Cardiac fibroblast (primary cell): ENCODE measurements at regions not wholly inside any gene's neighbourhood (a gene's known extent, or its start where the extent isn't known, plus 50 kb on each side); places are given as distances from the start of the nearest gene placed in this dataset.
A peak's percentile ranks its signal among the peaks of the same experiment; 100 is the strongest.

Source experiments
- DNase-seq, 2 donors: peaks; one replicate each; pipeline versions ENCODE4 v3.0.0 to v3.0.0-alpha.2; 2010; ENCODE audit warnings: low read depth in 2 of 2
- H3K4me3 ChIP-seq, 2 donors: replicated peaks in 1 of 2; 1 replicate in 1 of 2; 2 replicates in 1 of 2; pipeline ENCODE4 v1.5.1; 2011; ENCODE audit warnings: low read depth in 2 of 2, low read length in 2 of 2, mild to moderate bottlenecking in 2 of 2, moderate library complexity in 1 of 2
- CTCF ChIP-seq: IDR thresholded peaks from one replicate; pipeline ENCODE4 v1.5.1; 2011; ENCODE audit warnings: low read depth, mild to moderate bottlenecking, low read length, inconsistent platforms

DNA sequence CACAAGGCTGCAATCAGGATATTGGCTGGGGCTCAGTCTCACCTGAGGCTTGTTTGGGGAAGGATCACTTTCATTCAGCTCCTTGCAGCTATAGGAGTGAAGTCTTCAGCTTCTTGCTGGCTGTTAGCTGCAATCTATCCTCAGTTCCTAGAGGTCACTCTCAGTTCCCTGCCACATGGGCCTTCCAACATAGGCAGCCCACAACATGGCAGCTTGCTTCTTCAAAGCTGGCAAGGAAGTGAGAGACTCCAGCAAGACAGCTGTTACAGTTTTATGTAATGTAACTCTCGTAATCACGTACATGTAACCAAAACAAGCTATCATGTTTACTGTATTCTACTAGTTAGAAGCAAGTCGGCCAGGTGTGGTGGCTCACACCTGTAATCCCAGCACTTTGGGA, 226.9 kb downstream of the CDC5L start:
- H3K4me3 ChIP-seq = no peak overlapping the region
- TF ChIP-seq CTCF = no peak
- DNase-seq = no peak

DNA sequence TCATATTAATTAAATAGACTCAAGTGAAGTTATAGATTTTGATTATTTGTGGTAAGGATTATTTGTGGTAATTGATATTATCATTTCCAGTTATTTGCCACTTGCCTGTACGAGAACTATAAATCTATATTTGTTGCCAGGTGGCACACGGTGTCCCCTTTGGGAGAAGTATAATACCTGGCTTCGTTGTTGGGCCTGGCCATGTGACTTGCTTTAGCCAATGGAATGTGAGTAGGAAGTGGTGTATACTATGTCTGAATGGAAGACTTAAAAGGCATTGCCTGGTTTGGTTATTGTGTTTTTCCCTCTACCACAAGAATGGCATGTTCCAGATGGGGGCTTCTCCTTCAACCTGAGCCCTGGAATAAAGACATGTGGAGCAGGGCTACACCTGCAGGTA, 228.1 kb downstream of the CDC5L start:
- TF ChIP-seq CTCF = no peak
- no peak overlapping the region for H3K4me3 ChIP-seq
- DNase-seq = no peak

DNA sequence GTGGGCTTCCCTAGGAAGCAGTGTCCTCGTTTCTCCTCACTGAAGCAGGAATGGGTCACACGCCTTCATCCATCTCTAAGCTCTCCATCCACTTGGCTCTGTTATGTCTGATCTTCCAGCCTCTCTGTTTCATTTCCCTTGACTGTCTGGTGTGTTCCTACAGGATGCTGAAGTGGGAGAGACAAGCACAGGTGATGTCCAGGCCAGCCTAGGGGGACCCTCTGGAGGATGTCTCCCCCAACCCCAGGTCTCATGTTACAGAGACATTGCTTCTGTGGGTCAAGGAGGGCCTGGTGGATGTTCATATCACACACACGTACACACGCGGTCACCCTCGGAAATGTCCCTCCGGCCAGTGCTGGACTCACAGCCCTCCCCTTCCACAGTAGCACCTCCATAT, 229.9 kb downstream of the CDC5L start:
- no peak for TF ChIP-seq CTCF
- no peak overlapping the region for H3K4me3 ChIP-seq
- no peak for DNase-seq

DNA sequence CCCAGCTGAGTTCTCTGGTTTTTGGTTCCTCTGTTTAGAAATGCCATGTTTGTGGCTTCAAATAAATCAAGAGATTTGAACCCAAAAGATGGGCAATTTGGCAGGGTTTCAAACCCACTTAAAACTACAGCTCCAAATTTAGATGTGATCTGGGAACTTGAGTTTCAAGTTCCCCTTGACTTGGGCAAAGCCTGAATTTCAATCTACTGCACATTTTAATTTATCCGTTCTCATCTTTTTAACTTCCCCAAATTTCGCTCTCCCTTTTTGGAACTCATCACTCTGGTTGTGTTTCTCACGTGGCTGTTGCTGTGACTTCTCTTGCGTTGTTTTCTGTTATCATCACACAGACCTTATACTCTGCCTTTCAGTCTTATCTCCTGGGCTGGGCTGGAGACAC, 230.9 kb downstream of the CDC5L start:
- H3K4me3 ChIP-seq = no peak overlapping the region
- TF ChIP-seq CTCF = no peak
- DNase-seq = no peak

DNA sequence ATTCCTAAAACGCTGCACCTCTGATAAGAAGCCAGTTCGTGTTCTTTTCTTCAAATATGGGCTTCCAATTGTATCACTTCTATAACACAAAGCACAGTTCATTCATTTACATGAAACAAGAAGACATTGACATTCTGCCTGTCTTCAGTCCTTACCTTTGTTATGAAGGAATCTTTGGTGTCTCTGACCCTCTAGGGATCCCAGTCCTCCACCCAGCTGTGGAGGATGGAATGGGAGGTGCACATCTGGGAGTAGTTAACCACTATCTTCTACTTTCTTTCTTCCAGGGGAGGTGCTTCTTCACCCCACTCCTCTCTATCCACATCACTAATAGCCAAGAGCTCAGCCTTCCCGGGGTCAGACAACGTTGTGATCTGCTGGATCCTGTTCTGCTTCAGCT, 233.4 kb downstream of the CDC5L start:
- no peak for DNase-seq
- no peak for TF ChIP-seq CTCF
- no peak overlapping the region for H3K4me3 ChIP-seq

- TF ChIP-seq CTCF = no peak
These were observed 234.3 kb downstream of the CDC5L start for GRCh38 chr6:44621846-44622245.

GRCh38 chr6:44622555-44622954, 235.0 kb downstream of the CDC5L start:
- no peak overlapping the region for H3K4me3 ChIP-seq
- no peak for TF ChIP-seq CTCF

More at GRCh38 chr6:44621846-44622245, 234.3 kb downstream of the CDC5L start:
- DNase-seq = peak; percentile 37 to 59
- H3K4me3 ChIP-seq = no peak overlapping the region

More at GRCh38 chr6:44622555-44622954, 235.0 kb downstream of the CDC5L start:
- DNase-seq = no peak
